GM12878 (cell line): ENCODE measurements at regions not wholly inside any gene's neighbourhood (a gene's known extent, or its start where the extent isn't known, plus 50 kb on each side); places are given as distances from the start of the nearest gene placed in this dataset.
A peak's percentile ranks its signal among the peaks of the same experiment; 100 is the strongest.

Experiments
- ATAC-seq: fragments of 200-7000 bp; cut with Tn5 transposase; 3 replicates; pipeline ENCODE4 v1.9.1; 2020; ENCODE audit warnings: mild to moderate bottlenecking, moderate library complexity
- BruUV-seq: library from RNA; stranded (reverse); fragments of 400-500 nt; replicated peaks from 2 replicates; lab custom pipeline; 2021; lab: Mats Ljungman, UMichigan
- CTCF ChIA-PET: fragments of 300-600 bp; sonication (Branson Sonifier 250); formaldehyde crosslinking; extraction: SDS; loops from one replicate; lab custom pipeline; 2021; ENCODE audit warnings: inconsistent platforms; lab: Yijun Ruan, JAX
- POLR2A ChIA-PET: fragments of 350-600 bp; formaldehyde crosslinking; extraction: SDS; loops from one replicate; lab custom pipeline; 2021; ENCODE audit warnings: inconsistent platforms; lab: Charles Lee
- RAD21 ChIA-PET: fragments of 300-600 bp; sonication (Branson Sonifier 250); formaldehyde crosslinking; loops from one replicate; lab custom pipeline; 2023; ENCODE audit warnings: antibody characterized with exemption; ENCODE audit not compliant: unreplicated experiment; lab: Charles Lee
- SMC1A ChIA-PET: fragments of 300-600 bp; sonication (Branson Sonifier 250); formaldehyde crosslinking; loops from one replicate; lab custom pipeline; 2023; ENCODE audit not compliant: unreplicated experiment, uncharacterized antibody; lab: Charles Lee
- DNase-seq: peaks from one replicate; pipeline ENCODE4 v3.0.0-alpha.2; 2011; ENCODE audit warnings: low read depth, low spot score
- FAIRE-seq: peaks from 3 replicates; lab custom pipeline; 2011; peaks lifted over from hg19 to GRCh38; lab: Jason Lieb, UNC
- H2AFZ ChIP-seq: 2 replicates; pipeline ENCODE4 v1.6.0; 2011; ENCODE audit warnings: low read depth, low read length, control low read depth; ENCODE audit not compliant: control insufficient read depth
- H3K27ac ChIP-seq: 2 replicates; pipeline ENCODE4 v1.5.1; 2011; ENCODE audit warnings: control low read depth; ENCODE audit not compliant: control insufficient read depth, insufficient read depth
- H3K27me3 ChIP-seq, 2 experiments: replicated peaks in 1 of 2; 2 replicates each; pipeline versions ENCODE4 v1.6.0 to v1.6.1; 2011; ENCODE audit warnings: low read length in 1 of 2; ENCODE audit not compliant: control insufficient read depth in 2 of 2, insufficient read depth in 2 of 2
- H3K36me3 ChIP-seq, 2 experiments: 2 replicates each; pipeline ENCODE4 v1.5.1; 2011; ENCODE audit warnings: low read length in 1 of 2; ENCODE audit not compliant: control insufficient read depth in 2 of 2, insufficient read depth in 2 of 2
- H3K4me1 ChIP-seq: 2 replicates; pipeline ENCODE4 v1.6.1; 2011; ENCODE audit warnings: mild to moderate bottlenecking, low read length, moderate library complexity, mixed read lengths; ENCODE audit not compliant: control insufficient read depth, insufficient read depth
- H3K4me2 ChIP-seq: 2 replicates; pipeline ENCODE4 v1.6.0; 2011; ENCODE audit warnings: control low read depth; ENCODE audit not compliant: control insufficient read depth, insufficient read depth
- H3K4me3 ChIP-seq: fragments of 200-600 bp; sonication (generic); 2 replicates; pipeline ENCODE4 v1.5.1; 2016
- H3K79me2 ChIP-seq: 2 replicates; pipeline ENCODE4 v1.6.0; 2011; ENCODE audit warnings: low read length; ENCODE audit not compliant: control insufficient read depth, insufficient read depth
- H3K9ac ChIP-seq: 2 replicates; pipeline ENCODE4 v1.8.0; 2011; ENCODE audit warnings: low read length, control low read depth, mixed read lengths; ENCODE audit not compliant: control insufficient read depth, insufficient read depth
- H3K9me3 ChIP-seq: replicated peaks from 3 replicates; pipeline ENCODE4 v1.5.1; 2011; ENCODE audit warnings: mild to moderate bottlenecking, low read length; ENCODE audit not compliant: control insufficient read depth, insufficient read depth
- H4K20me1 ChIP-seq: 2 replicates; pipeline ENCODE4 v1.6.0; 2011; ENCODE audit not compliant: control insufficient read depth, insufficient read depth
- CBX5 ChIP-seq: sonication (generic); IDR thresholded peaks from 2 replicates; pipeline ENCODE4 v1.6.1; 2016; ENCODE audit warnings: low read depth, moderate library complexity, mild to moderate bottlenecking, inconsistent platforms
- CEBPB ChIP-seq, 2 experiments: fragments of 150-350 bp in 1 of 2; IDR thresholded peaks; 2 replicates each; pipeline ENCODE4 v1.6.1; 2012 to 2014; ENCODE audit warnings: low read depth in 2 of 2, low read length in 2 of 2, borderline replicate concordance in 1 of 2, inconsistent platforms in 1 of 2
- DPF2 ChIP-seq: fragments of 450-650 bp; IDR thresholded peaks from 2 replicates; pipeline ENCODE4 v1.6.1; 2017; ENCODE audit warnings: mild to moderate bottlenecking
- ETV6 ChIP-seq, 2 experiments: fragments of 450-650 bp in 1 of 2; IDR thresholded peaks in 1 of 2; conservative IDR thresholded peaks in 1 of 2; 2 replicates each; pipeline ENCODE4 v1.6.1; 2014; ENCODE audit warnings: antibody characterized with exemption in 1 of 2, borderline replicate concordance in 1 of 2, low read depth in 1 of 2, mild to moderate bottlenecking in 1 of 2, moderate library complexity in 1 of 2
- EZH2 ChIP-seq: IDR thresholded peaks from 2 replicates; pipeline ENCODE4 v1.6.1; 2012; ENCODE audit warnings: low read depth, mild to moderate bottlenecking, control low read depth, inconsistent platforms, low read length, borderline replicate concordance; ENCODE audit not compliant: control insufficient read depth
- GATAD2B ChIP-seq: fragments of 450-650 bp; conservative IDR thresholded peaks from 2 replicates; pipeline ENCODE4 v1.6.1; 2017; ENCODE audit warnings: low read depth, mild to moderate bottlenecking, moderate library complexity
- IKZF1 ChIP-seq: fragments of 450-650 bp; conservative IDR thresholded peaks from 2 replicates; pipeline ENCODE4 v1.6.1; 2017; ENCODE audit warnings: antibody characterized with exemption, mild to moderate bottlenecking
- IKZF2 ChIP-seq, 2 experiments: fragments of 450-650 bp; IDR thresholded peaks; 2 replicates each; pipeline ENCODE4 v1.6.1; 2017; ENCODE audit warnings: mild to moderate bottlenecking in 2 of 2, moderate library complexity in 2 of 2
- KDM1A ChIP-seq: fragments of 200-600 bp; sonication (generic); IDR thresholded peaks from 2 replicates; pipeline ENCODE4 v1.6.1; 2016; ENCODE audit warnings: borderline replicate concordance
- MTA2 ChIP-seq: fragments of 450-650 bp; IDR thresholded peaks from 2 replicates; pipeline ENCODE4 v1.6.1; 2016; ENCODE audit warnings: low read depth, mild to moderate bottlenecking, moderate library complexity
- MTA3 ChIP-seq: IDR thresholded peaks from 2 replicates; pipeline ENCODE4 v1.6.1; 2012; ENCODE audit warnings: low read length, inconsistent platforms, borderline replicate concordance
- POLR2A ChIP-seq: IDR thresholded peaks from 2 replicates; pipeline ENCODE4 v1.6.1; 2011; ENCODE audit warnings: low read depth, mild to moderate bottlenecking, low read length
- POLR2AphosphoS5 ChIP-seq: IDR thresholded peaks from 2 replicates; pipeline ENCODE4 v1.6.1; 2011; ENCODE audit warnings: mild to moderate bottlenecking, low read length, inconsistent platforms
- RAD51 ChIP-seq: fragments of 450-650 bp; IDR thresholded peaks from 2 replicates; pipeline ENCODE4 v1.6.1; 2016; ENCODE audit warnings: moderate library complexity, mild to moderate bottlenecking, inconsistent platforms
- SMARCA5 ChIP-seq: fragments of 450-650 bp; IDR thresholded peaks from 2 replicates; pipeline ENCODE4 v1.6.1; 2017; ENCODE audit warnings: mild to moderate bottlenecking
- SPI1 ChIP-seq: IDR thresholded peaks from 2 replicates; pipeline ENCODE4 v1.6.1; 2011; ENCODE audit warnings: low read depth, mild to moderate bottlenecking, low read length, moderate library complexity, borderline replicate concordance; ENCODE audit not compliant: insufficient read depth
- SRF ChIP-seq, 2 experiments: IDR thresholded peaks; 2 replicates each; pipeline ENCODE4 v1.6.1; 2011; ENCODE audit warnings: low read depth in 2 of 2, low read length in 2 of 2, mild to moderate bottlenecking in 1 of 2, moderate library complexity in 1 of 2
- SUPT20H ChIP-seq: IDR thresholded peaks from 2 replicates; pipeline ENCODE4 v1.6.1; 2011; ENCODE audit warnings: low read depth, mild to moderate bottlenecking, low read length, moderate library complexity, borderline replicate concordance; ENCODE audit not compliant: control insufficient read depth
- WRNIP1 ChIP-seq: IDR thresholded peaks from 2 replicates; pipeline ENCODE4 v1.6.1; 2011; ENCODE audit warnings: low read depth, low read length, improper control_type of control experiment, borderline replicate concordance
- ZBED1 ChIP-seq: IDR thresholded peaks from 2 replicates; pipeline ENCODE4 v1.6.1; 2016; ENCODE audit warnings: borderline replicate concordance
- ZNF592 ChIP-seq: fragments of 450-650 bp; IDR thresholded peaks from 2 replicates; pipeline ENCODE4 v1.6.1; 2017; ENCODE audit warnings: mild to moderate bottlenecking, moderate library complexity
- WGBS: methylation state at CpG from one replicate; pipeline ENCODE4 v1.1.6; 2016; ENCODE audit warnings: low lambda C conversion rate; ENCODE audit not compliant: insufficient replicate concordance, insufficient coverage; ENCODE audit errors: missing lambda C conversion rate; 5-methylcytosine and 5-hydroxymethylcytosine counted together
- in situ Hi-C: fragments of 300-500 bp; cut with MboI; formaldehyde crosslinking; loops from 9 replicates; pipeline ENCODE4 v1.14.3; 2018; ENCODE audit warnings: mixed read lengths
- intact Hi-C: fragments of 100-400 bp; cut with micrococcal nuclease; formaldehyde crosslinking; loops from one replicate; pipeline ENCODE4 v1.14.2; 2022; ENCODE audit not compliant: unreplicated experiment

- ChIA-PET SMC1A (interaction anchor here (1.0 to 3.5 kb wide), 2 partner anchors 21 to 25 kb away, joined by 3 to 10 read pairs; no protein-coding TSS in a partner anchor), CTCF (interaction anchor here (1.0 kb wide), 1 partner anchor 189 kb away, joined by 4 read pairs; no protein-coding TSS in a partner anchor), POLR2A (interaction anchor here (0.9 kb wide), 1 partner anchor 22 kb away, joined by 3 read pairs; no protein-coding TSS in a partner anchor), RAD21 (interaction anchor here (0.9 to 1.1 kb wide), 3 partner anchors 12 to 406 kb away, joined by 3 to 7 read pairs (median 3); no protein-coding TSS in a partner anchor)
- H4K20me1 ChIP-seq = no peaks in the 10 kb centered on the region
- H3K9me3 ChIP-seq = no peaks in the 10 kb centered on the region; the same call in 2 of the 3 replicates
- peak overlapping the region; percentile 32 for H3K9ac ChIP-seq
- ATAC-seq (peak; percentile 82), DNase-seq (peak; percentile 73), FAIRE-seq (peak; percentile 78)
- 1% methylated on average over 6 of the region's 7 CpGs for WGBS
- H3K27me3 ChIP-seq = no peaks in the 10 kb centered on the region
- H3K36me3 ChIP-seq = no peaks in the 10 kb centered on the region
- intact Hi-C loops (no loop called here), in situ Hi-C loops (no loop called here)
- no peak overlapping the region for H3K27ac ChIP-seq
- no peak overlapping the region for H3K4me3 ChIP-seq
- no peaks in the 10 kb centered on the region for H3K79me2 ChIP-seq
- H3K4me2 ChIP-seq = peak overlapping the region; percentile 26
- peak overlapping the region; percentile 76 for H2AFZ ChIP-seq
- H3K4me1 ChIP-seq = peaks cover 20% of the 10 kb centered on the region
- BruUV-seq = no TSS peak
- TF ChIP-seq KDM1A (no peak), WRNIP1 (no peak), CEBPB (IDR thresholded peaks at IDR 0.05; ENCODE audit: borderline replicate concordance in 1 of 2, low read depth in 2 of 2, low read length in 2 of 2) (no peak), SMARCA5 (0 out of 2 replicates have a peak, but pooled peaks have one; percentile 22), MTA3 (no peak), IKZF2 (IDR thresholded peaks at IDR 0.05) (peak; percentile 30 to 37; a peak in 2 of 4 replicates), POLR2AphosphoS5 (peak; percentile 83), SUPT20H (no peak), DPF2 (0 out of 2 replicates have a peak, but pooled peaks have one; percentile 26), GATAD2B (no peak), SRF (IDR thresholded peaks at IDR 0.05; ENCODE audit: low read depth in 2 of 2, low read length in 2 of 2) (no peak), POLR2A (peak; percentile 88), RAD51 (no peak), EZH2 (no peak), MTA2 (peak; percentile 43; the same call in 1 of the 2 replicates), IKZF1 (peak; percentile 60), ETV6 (conservative IDR thresholded peaks at IDR 0.05 in 1 of 2, IDR thresholded peaks at IDR 0.05 in 1 of 2; ENCODE audit: borderline replicate concordance in 1 of 2, low read depth in 1 of 2) (0 out of 4 replicates have a peak, but pooled peaks of 1 of the 2 experiments have one; percentile 47), SPI1 (peak; percentile 59), CBX5 (no peak), ZBED1 (no peak), ZNF592 (no peak)
These were observed 199.5 kb upstream of the SFSWAP start for GRCh38 chr12:131511391-131511802.
